ENCODE measurements at regions not wholly inside any gene's neighbourhood (a gene's known extent, or its start where the extent isn't known, plus 50 kb on each side); places are given as distances from the start of the nearest gene placed in this dataset.

- TF ChIP-seq CTCF (IDR thresholded peaks at IDR 0.05) (no peak), POLR2A (IDR thresholded peaks at IDR 0.05) (no peak)
These were observed 66.2 kb downstream of the TEX35 start for GRCh38 chr1:178579095-178579494.

Data from testis (tissue), 2 donors.